K562 (cell line): ENCODE measurements at regions not wholly inside any gene's neighbourhood (a gene's known extent, or its start where the extent isn't known, plus 50 kb on each side); places are given as distances from the start of the nearest gene placed in this dataset.

Experiments
- ATAC-seq: fragments of 200-7000 bp; cut with Tn5 transposase; 3 replicates; pipeline ENCODE4 v1.9.1; 2020; ENCODE audit warnings: moderate library complexity
- BruUV-seq: library from RNA; stranded (reverse); fragments of 400-500 nt; replicated peaks from 2 replicates; lab custom pipeline; 2021; lab: Mats Ljungman, UMichigan
- CTCF ChIA-PET: fragments of 300-600 bp; formaldehyde crosslinking; extraction: SDS; loops from one replicate; lab custom pipeline; 2021; ENCODE audit warnings: low intra/inter-chr PET ratio; lab: Yijun Ruan, JAX
- POLR2A ChIA-PET: fragments of 300-600, 350-650 bp; sonication (Branson Sonifier 250); formaldehyde crosslinking; extraction: SDS; loops from one replicate; lab custom pipeline; 2021; ENCODE audit warnings: antibody characterized with exemption, inconsistent platforms; lab: Yijun Ruan, JAX
- DNase-seq, 4 experiments: peaks; one replicate each; pipeline versions ENCODE4 v3.0.0 to v3.0.0-alpha.2; 2011 to 2018; ENCODE audit warnings: low spot score in 3 of 4, mixed read lengths in 3 of 4; ENCODE audit errors: extremely low read depth in 1 of 4
- FAIRE-seq: peaks from 2 replicates; lab custom pipeline; 2011; peaks lifted over from hg19 to GRCh38; lab: Jason Lieb, UNC
- H2AFZ ChIP-seq: 2 replicates; pipeline ENCODE4 v1.6.0; 2011; ENCODE audit warnings: low read depth, low read length, control low read depth, inconsistent platforms
- H3K27ac ChIP-seq: fragments of 200-600 bp; 3 replicates; pipeline ENCODE4 v1.8.0; 2011; ENCODE audit warnings: low read depth, mild to moderate bottlenecking, control low read depth, inconsistent platforms, low read length, moderate library complexity, mixed read lengths; ENCODE audit errors: extremely low read depth
- H3K27me3 ChIP-seq, 2 experiments: fragments of 300-600 bp in 1 of 2; 2 replicates in 1 of 2; 3 replicates in 1 of 2; pipeline versions ENCODE4 v1.6.0 to v1.8.0; 2011; ENCODE audit warnings: inconsistent platforms in 2 of 2, low read length in 2 of 2, mild to moderate bottlenecking in 1 of 2, mixed read lengths in 1 of 2, moderate library complexity in 1 of 2; ENCODE audit not compliant: control insufficient read depth in 2 of 2, insufficient read depth in 2 of 2
- H3K36me3 ChIP-seq: fragments of 300-600 bp; 3 replicates; pipeline ENCODE4 v1.8.0; 2011; ENCODE audit warnings: mild to moderate bottlenecking, low read length, inconsistent platforms; ENCODE audit not compliant: control insufficient read depth, insufficient read depth
- H3K4me1 ChIP-seq, 2 experiments: fragments of 200-600 bp in 1 of 2; replicated peaks in 1 of 2; 2 replicates in 1 of 2; 3 replicates in 1 of 2; pipeline versions ENCODE4 v1.5.1 to v1.8.0; 2011; ENCODE audit warnings: inconsistent platforms in 2 of 2, low read length in 2 of 2, mild to moderate bottlenecking in 1 of 2, mixed read lengths in 1 of 2, moderate library complexity in 1 of 2; ENCODE audit not compliant: control insufficient read depth in 2 of 2, insufficient read depth in 2 of 2
- H3K4me2 ChIP-seq: 2 replicates; pipeline ENCODE4 v1.6.1; 2011; ENCODE audit warnings: low read length, control low read depth, inconsistent platforms, mixed read lengths; ENCODE audit not compliant: insufficient read depth
- H3K4me3 ChIP-seq: fragments of 200-600 bp; sonication (generic), shearing (Covaris generic); 2 replicates; pipeline ENCODE4 v1.5.1; 2016; ENCODE audit warnings: control low read depth, inconsistent platforms
- H3K79me2 ChIP-seq: fragments of 200-600 bp; 3 replicates; pipeline ENCODE4 v1.8.0; 2011; ENCODE audit warnings: low read length, inconsistent platforms; ENCODE audit not compliant: control insufficient read depth, insufficient read depth
- H3K9ac ChIP-seq, 2 experiments: 2 replicates each; pipeline versions ENCODE4 v1.6.0 to v1.6.1; 2011; ENCODE audit warnings: low read depth in 2 of 2, low read length in 2 of 2, control low read depth in 1 of 2, inconsistent platforms in 1 of 2, mild to moderate bottlenecking in 1 of 2, mixed read lengths in 1 of 2; ENCODE audit not compliant: insufficient read depth in 1 of 2
- H3K9me1 ChIP-seq: one replicate; pipeline ENCODE4 v1.6.0; 2011; ENCODE audit warnings: inconsistent platforms, mild to moderate bottlenecking, low read length, moderate library complexity; ENCODE audit not compliant: control insufficient read depth, insufficient read depth
- H3K9me3 ChIP-seq: replicated peaks from 2 replicates; pipeline ENCODE4 v1.5.1; 2011; ENCODE audit warnings: low read depth, low read length, inconsistent platforms; ENCODE audit not compliant: control insufficient read depth, insufficient read depth
- H4K20me1 ChIP-seq: replicated peaks from 2 replicates; pipeline ENCODE4 v1.6.1; 2011; ENCODE audit warnings: low read length, inconsistent platforms, mixed read lengths; ENCODE audit not compliant: control insufficient read depth, insufficient read depth
- ADNP ChIP-seq: fragments of 200-800 bp; sonication (Bioruptor generic); IDR thresholded peaks from 2 replicates; pipeline ENCODE4 v1.6.1; 2016; ENCODE audit warnings: missing genetic modification characterization, missing compliant biosample characterization
- BHLHE40 ChIP-seq: IDR thresholded peaks from 2 replicates; pipeline ENCODE4 v1.6.1; 2011; ENCODE audit warnings: low read length, improper control_type of control experiment
- DNMT1 ChIP-seq: fragments of 450-650 bp; IDR thresholded peaks from 2 replicates; pipeline ENCODE4 v1.6.1; 2016; ENCODE audit warnings: antibody characterized with exemption, mild to moderate bottlenecking
- FOXP4 ChIP-seq: sonication (generic); formaldehyde crosslinking; IDR thresholded peaks from 2 replicates; pipeline ENCODE4 v1.8.0; 2022; ENCODE audit warnings: mild to moderate bottlenecking, missing genetic modification reagents, borderline replicate concordance
- GABPB2 ChIP-seq: fragments of 250-450 bp; sonication (Bioruptor Pico); conservative IDR thresholded peaks from 2 replicates; pipeline ENCODE4 v1.5.1; 2021; ENCODE audit warnings: mild to moderate bottlenecking
- HDAC6 ChIP-seq: IDR thresholded peaks from 2 replicates; pipeline ENCODE4 v1.6.1; 2012; ENCODE audit warnings: low read depth, mild to moderate bottlenecking, control low read depth, inconsistent platforms, low read length, moderate library complexity
- MCM5 ChIP-seq: fragments of 450-650 bp; IDR thresholded peaks from 2 replicates; pipeline ENCODE4 v1.6.1; 2016; ENCODE audit warnings: low read depth
- MEF2A ChIP-seq: IDR thresholded peaks from 2 replicates; pipeline ENCODE4 v1.6.1; 2011; ENCODE audit warnings: low read depth, mild to moderate bottlenecking, low read length, moderate library complexity; ENCODE audit not compliant: control insufficient read depth
- NCOA2 ChIP-seq, 2 experiments: fragments of 450-650 bp; IDR thresholded peaks; 2 replicates each; pipeline ENCODE4 v1.6.1; 2018; ENCODE audit warnings: mild to moderate bottlenecking in 2 of 2, moderate library complexity in 1 of 2; ENCODE audit not compliant: partially characterized antibody in 2 of 2
- NCOA4 ChIP-seq: fragments of 450-650 bp; IDR thresholded peaks from 2 replicates; pipeline ENCODE4 v1.6.1; 2018; ENCODE audit warnings: mild to moderate bottlenecking; ENCODE audit not compliant: partially characterized antibody
- PTBP1 ChIP-seq: fragments of 200-400 bp; formaldehyde crosslinking; IDR thresholded peaks from 2 replicates; pipeline ENCODE4 v1.6.1; 2017; ENCODE audit warnings: low read depth, low read length
- RHOXF2B ChIP-seq: fragments of 250-450 bp; sonication (Bioruptor Pico); conservative IDR thresholded peaks from 2 replicates; pipeline ENCODE4 v1.5.1; 2021
- SMARCB1 ChIP-seq: IDR thresholded peaks from 2 replicates; pipeline ENCODE4 v1.6.1; 2011; ENCODE audit warnings: improper control_type of control experiment, low read depth; ENCODE audit not compliant: insufficient read length
- TARDBP ChIP-seq: fragments of 450-650 bp; IDR thresholded peaks from 2 replicates; pipeline ENCODE4 v1.6.1; 2016
- TFAM ChIP-seq: fragments of 250-450 bp; sonication (Bioruptor Pico); conservative IDR thresholded peaks from 2 replicates; pipeline ENCODE4 v1.5.0; 2021; ENCODE audit warnings: mild to moderate bottlenecking, moderate library complexity
- TOE1 ChIP-seq, 2 experiments: fragments of 450-650 bp in 1 of 2; sonication (generic) in 1 of 2; formaldehyde crosslinking in 1 of 2; IDR thresholded peaks; 2 replicates each; pipeline versions ENCODE4 v1.7.1 to v1.8.0; 2016 to 2022; ENCODE audit warnings: borderline replicate concordance in 2 of 2, mild to moderate bottlenecking in 2 of 2, antibody characterized with exemption in 1 of 2, inconsistent platforms in 1 of 2, low read depth in 1 of 2, missing genetic modification reagents in 1 of 2, moderate library complexity in 1 of 2
- ZBED1 ChIP-seq: IDR thresholded peaks from 2 replicates; pipeline ENCODE4 v1.6.1; 2014
- ZBTB17 ChIP-seq: fragments of 450-650 bp; formaldehyde crosslinking; IDR thresholded peaks from 2 replicates; pipeline ENCODE4 v1.4.0; 2020; ENCODE audit warnings: mild to moderate bottlenecking
- ZNF224 ChIP-seq: sonication (generic); formaldehyde crosslinking; IDR thresholded peaks from 2 replicates; pipeline ENCODE4 v1.8.0; 2022; ENCODE audit warnings: mild to moderate bottlenecking, missing genetic modification reagents
- ZNF24 ChIP-seq: fragments of 450-650 bp; IDR thresholded peaks from 2 replicates; pipeline ENCODE4 v1.6.1; 2016
- WGBS: fragments of 100-300 bp; shearing (Covaris generic); methylation state at CpG from one replicate; pipeline ENCODE4 v1.1.6; 2016; ENCODE audit warnings: low coverage, mixed read lengths; ENCODE audit not compliant: insufficient coverage; ENCODE audit errors: missing lambda C conversion rate; 5-methylcytosine and 5-hydroxymethylcytosine counted together
- in situ Hi-C: fragments of 300-500 bp; cut with MboI; formaldehyde crosslinking; loops from 4 replicates; pipeline ENCODE4 v1.15.0; 2018; ENCODE audit warnings: inconsistent platforms, mixed read lengths
- intact Hi-C: fragments of 100-400 bp; cut with micrococcal nuclease; formaldehyde crosslinking; loops from 2 replicates; pipeline ENCODE4 v1.14.2; 2022

- no TSS peak for BruUV-seq
- H3K79me2 ChIP-seq: no peaks in the 10 kb centered on the region
- no peaks in the 10 kb centered on the region for H3K27me3 ChIP-seq
- H3K4me3 ChIP-seq: no peak overlapping the region
- ChIA-PET CTCF (no interaction called here), POLR2A (no interaction called here)
- H3K9me1 ChIP-seq: no peaks in the 10 kb centered on the region
- no peak overlapping the region for H2AFZ ChIP-seq
- intact Hi-C loops (no loop called here), in situ Hi-C loops (no loop called here)
- H3K9ac ChIP-seq: no peak overlapping the region
- no peak overlapping the region for H3K27ac ChIP-seq
- FAIRE-seq (no peak), DNase-seq (no peak), ATAC-seq (no peak)
- H3K9me3 ChIP-seq: no peaks in the 10 kb centered on the region
- H3K4me1 ChIP-seq: no peaks in the 10 kb centered on the region
- H4K20me1 ChIP-seq: no peaks in the 10 kb centered on the region
- no peaks in the 10 kb centered on the region for H3K36me3 ChIP-seq
- TF ChIP-seq SMARCB1 (no peak), ADNP (tag) (no peak), ZNF224 (CRISPR knock-in tag) (no peak), DNMT1 (no peak), ZBED1 (no peak), GABPB2 (CRISPR knock-in tag) (no peak), MEF2A (no peak), BHLHE40 (no peak), MCM5 (no peak), PTBP1 (no peak), RHOXF2B (no peak), ZBTB17 (no peak), ZNF24 (no peak), TARDBP (no peak), TOE1 (IDR thresholded peaks at IDR 0.05; ENCODE audit: borderline replicate concordance) (no peak), TOE1 (CRISPR knock-in tag; IDR thresholded peaks at IDR 0.05; ENCODE audit: borderline replicate concordance, low read depth) (no peak), NCOA4 (no peak), FOXP4 (CRISPR knock-in tag) (no peak), NCOA2 (IDR thresholded peaks at IDR 0.05; ENCODE audit: partially characterized antibody in 2 of 2) (no peak), HDAC6 (no peak), TFAM (no peak)
- H3K4me2 ChIP-seq: no peak overlapping the region
- WGBS: 0% methylated on average over 1 of the region's 1 CpG
Measured at GRCh38 chr4:32488690-32489089, 1768.5 kb downstream of the PCDH7 start.
